A172 (cell line): ENCODE measurements at regions not wholly inside any gene's neighbourhood (a gene's known extent, or its start where the extent isn't known, plus 50 kb on each side); places are given as distances from the start of the nearest gene placed in this dataset.

ENCODE experiments used
- DNase-seq: peaks from one replicate; pipeline ENCODE4 v3.0.0-alpha.2; 2015; ENCODE audit warnings: low spot score

- DNase-seq, result no peak
These were observed 57.2 kb upstream of the ZDHHC17 start for GRCh38 chr12:76706761-76707160.

GRCh38 chr12:76707772-76708171 lies 56.1 kb upstream of the ZDHHC17 start:
- no peak for DNase-seq

- no peak for DNase-seq
These were observed 55.6 kb upstream of the ZDHHC17 start for GRCh38 chr12:76708296-76708695.

- no peak for DNase-seq
These were observed 52.7 kb upstream of the ZDHHC17 start for GRCh38 chr12:76711241-76711640.

- peak; percentile 35 for DNase-seq
These were observed 50.8 kb upstream of the ZDHHC17 start for GRCh38 chr12:76713130-76713529.

GRCh38 chr12:76713986-76714385 lies 49.9 kb upstream of the ZDHHC17 start:
- DNase-seq, result no peak
